Mesothelial cell of epicardium (in vitro differentiated cells): ENCODE measurements at regions not wholly inside any gene's neighbourhood (a gene's known extent, or its start where the extent isn't known, plus 50 kb on each side); places are given as distances from the start of the nearest gene placed in this dataset.

Source experiments
- DNase-seq, 2 experiments: peaks; one replicate each; pipeline ENCODE4 v3.0.0; 2021; ENCODE audit warnings: low spot score in 2 of 2; ENCODE audit not compliant: unreplicated experiment in 2 of 2
- H3K27ac Mint-ChIP-seq: 2 replicates; pipeline ENCODE4 v1.8.0; 2021; ENCODE audit warnings: mixed read lengths
- H3K27me3 Mint-ChIP-seq: 2 replicates; pipeline ENCODE4 v1.8.0; 2021; ENCODE audit warnings: low read depth, mixed read lengths
- H3K36me3 Mint-ChIP-seq: 2 replicates; pipeline ENCODE4 v1.8.0; 2021; ENCODE audit warnings: mixed read lengths
- H3K4me1 Mint-ChIP-seq: 2 replicates; pipeline ENCODE4 v1.8.0; 2021; ENCODE audit warnings: mixed read lengths
- H3K4me3 Mint-ChIP-seq: 2 replicates; pipeline ENCODE4 v1.8.0; 2021; ENCODE audit warnings: mild to moderate bottlenecking, moderate library complexity, mixed read lengths
- H3K9me3 Mint-ChIP-seq: 2 replicates; pipeline ENCODE4 v1.8.0; 2021; ENCODE audit warnings: mixed read lengths
- CTCF ChIP-seq: fragments of 200-600 bp; sonication (generic); IDR thresholded peaks from one replicate; pipeline ENCODE4 v1.5.0; 2021; ENCODE audit warnings: antibody characterized with exemption; ENCODE audit not compliant: unreplicated experiment

- no peak for DNase-seq
- Mint-ChIP-seq H3K4me3 (no peak overlapping the region), H3K27ac (no peak overlapping the region), H3K36me3 (no peaks in the 10 kb centered on the region), H3K27me3 (peaks cover 1% of the 10 kb centered on the region), H3K4me1 (peaks cover 35% of the 10 kb centered on the region), H3K9me3 (peaks cover 4% of the 10 kb centered on the region)
- TF ChIP-seq CTCF = no peak
These were observed 65.3 kb upstream of the SERP2 start for GRCh38 chr13:44308352-44308751.

- peaks cover 28% of the 10 kb centered on the region for H3K4me1 Mint-ChIP-seq
- H3K4me3 Mint-ChIP-seq = no peak overlapping the region
- no peak for TF ChIP-seq CTCF
- peaks cover 4% of the 10 kb centered on the region for H3K9me3 Mint-ChIP-seq
- no peaks in the 10 kb centered on the region for H3K36me3 Mint-ChIP-seq
- DNase-seq = no peak
- peaks cover 9% of the 10 kb centered on the region for H3K27me3 Mint-ChIP-seq
- H3K27ac Mint-ChIP-seq = no peak overlapping the region
These were observed 63.5 kb upstream of the SERP2 start for GRCh38 chr13:44309794-44310757.

- TF ChIP-seq CTCF = no peak
- no peaks in the 10 kb centered on the region for H3K36me3 Mint-ChIP-seq
- H3K4me1 Mint-ChIP-seq = peaks cover 18% of the 10 kb centered on the region
- peaks cover 4% of the 10 kb centered on the region for H3K9me3 Mint-ChIP-seq
- H3K4me3 Mint-ChIP-seq = no peak overlapping the region
- no peak overlapping the region for H3K27ac Mint-ChIP-seq
- DNase-seq = no peak
- H3K27me3 Mint-ChIP-seq = peaks cover 12% of the 10 kb centered on the region
These were observed 62.4 kb upstream of the SERP2 start for GRCh38 chr13:44311011-44311780.

GRCh38 chr13:44312131-44312530 is 61.5 kb upstream of the SERP2 start:
- Mint-ChIP-seq H3K36me3 (no peaks in the 10 kb centered on the region), H3K27me3 (peaks cover 16% of the 10 kb centered on the region), H3K9me3 (peaks cover 4% of the 10 kb centered on the region), H3K4me3 (no peak overlapping the region), H3K4me1 (peaks cover 10% of the 10 kb centered on the region), H3K27ac (no peak overlapping the region)
- no peak for DNase-seq
- no peak for TF ChIP-seq CTCF

GRCh38 chr13:44312834-44313551 is 60.6 kb upstream of the SERP2 start:
- TF ChIP-seq CTCF = no peak
- Mint-ChIP-seq H3K4me3 (no peak overlapping the region), H3K27ac (no peak overlapping the region), H3K9me3 (peaks cover 4% of the 10 kb centered on the region), H3K36me3 (no peaks in the 10 kb centered on the region), H3K27me3 (peaks cover 22% of the 10 kb centered on the region), H3K4me1 (peaks cover 5% of the 10 kb centered on the region)
- no peak for DNase-seq
